ENCODE measurements at regions not wholly inside any gene's neighbourhood (a gene's known extent, or its start where the extent isn't known, plus 50 kb on each side); places are given as distances from the start of the nearest gene placed in this dataset.

- TF ChIP-seq CTCF (tag by site-specific recombination; IDR thresholded peaks at IDR 0.05) (no peak), ZBTB49 (tag by site-specific recombination; IDR thresholded peaks at IDR 0.05; ENCODE audit: low read depth) (no peak), YY1 (tag by site-specific recombination; IDR thresholded peaks at IDR 0.05) (no peak), ZNF239 (tag by site-specific recombination; IDR thresholded peaks at IDR 0.05) (no peak), PRDM1 (tag by site-specific recombination; IDR thresholded peaks at IDR 0.05) (no peak), REST (tag by site-specific recombination; IDR thresholded peaks at IDR 0.05) (no peak), ZBTB48 (tag by site-specific recombination; IDR thresholded peaks at IDR 0.05) (no peak), ZBTB20 (tag by site-specific recombination; IDR thresholded peaks at IDR 0.05) (no peak), ZNF121 (tag by site-specific recombination; IDR thresholded peaks at IDR 0.05) (no peak), ZNF362 (tag by site-specific recombination; IDR thresholded peaks at IDR 0.05) (no peak), ZNF837 (tag by site-specific recombination; IDR thresholded peaks at IDR 0.05) (no peak), ZNF175 (tag by site-specific recombination; IDR thresholded peaks at IDR 0.05) (no peak), ZNF133 (tag by site-specific recombination; IDR thresholded peaks at IDR 0.05) (no peak), ZBTB26 (tag by site-specific recombination; optimal IDR thresholded peaks at IDR 0.05) (no peak)
These were observed 703.1 kb upstream of the MDGA2 start for GRCh38 chr14:48378541-48378940.
